GM23338 (cell line): ENCODE measurements at regions not wholly inside any gene's neighbourhood (a gene's known extent, or its start where the extent isn't known, plus 50 kb on each side); places are given as distances from the start of the nearest gene placed in this dataset.

Experiments
- ATAC-seq: fragments of 200-7000 bp; cut with Tn5 transposase; 3 replicates; pipeline ENCODE4 v1.9.1; 2020
- DNase-seq: peaks from one replicate; pipeline ENCODE4 v3.0.0-alpha.2; 2015; ENCODE audit warnings: low spot score
- H2AFZ ChIP-seq: fragments of 200-600 bp; sonication (generic); 2 replicates; pipeline ENCODE4 v1.8.0; 2016; ENCODE audit warnings: antibody characterized with exemption, mild to moderate bottlenecking, moderate library complexity
- H3F3A ChIP-seq: fragments of 200-600 bp; sonication (generic); replicated peaks from 2 replicates; pipeline ENCODE4 v1.8.0; 2017; ENCODE audit warnings: antibody characterized with exemption, mixed run types, low read depth
- H3K27ac ChIP-seq: fragments of 200-600 bp; sonication (generic); 2 replicates; pipeline ENCODE4 v1.6.1; 2016; ENCODE audit warnings: low read depth
- H3K27me3 ChIP-seq: fragments of 200-600 bp; sonication (generic); 2 replicates; pipeline ENCODE4 v1.8.0; 2016; ENCODE audit warnings: mild to moderate bottlenecking, mixed run types, moderate library complexity; ENCODE audit not compliant: insufficient read depth
- H3K36me3 ChIP-seq: fragments of 200-600 bp; sonication (generic); 2 replicates; pipeline ENCODE4 v1.8.0; 2016; ENCODE audit warnings: mild to moderate bottlenecking; ENCODE audit not compliant: insufficient read depth
- H3K4me1 ChIP-seq: fragments of 200-600 bp; sonication (generic); 2 replicates; pipeline ENCODE4 v1.8.0; 2016; ENCODE audit warnings: mild to moderate bottlenecking, moderate library complexity; ENCODE audit not compliant: insufficient read depth
- H3K4me2 ChIP-seq: fragments of 200-600 bp; sonication (generic); 2 replicates; pipeline ENCODE4 v1.7.1; 2017; ENCODE audit warnings: mixed run types
- H3K4me3 ChIP-seq: fragments of 200-600 bp; sonication (generic); 2 replicates; pipeline ENCODE4 v1.6.1; 2016; ENCODE audit warnings: mixed run types
- H3K79me2 ChIP-seq: fragments of 200-600 bp; sonication (generic); replicated peaks from 2 replicates; pipeline ENCODE4 v1.8.0; 2017; ENCODE audit warnings: mild to moderate bottlenecking; ENCODE audit not compliant: insufficient read depth
- H3K9me2 ChIP-seq: fragments of 200-600 bp; sonication (generic); 2 replicates; pipeline ENCODE4 v1.8.0; 2017; ENCODE audit not compliant: insufficient read depth
- H4K20me1 ChIP-seq: fragments of 200-600 bp; sonication (generic); replicated peaks from 2 replicates; pipeline ENCODE4 v1.8.0; 2017; ENCODE audit warnings: mild to moderate bottlenecking; ENCODE audit not compliant: insufficient read depth
- H3K27ac Mint-ChIP-seq: 2 replicates; pipeline ENCODE4 v1.8.0; 2020; ENCODE audit warnings: inconsistent platforms, mild to moderate bottlenecking, moderate library complexity, mixed read lengths
- H3K27me3 Mint-ChIP-seq: 3 replicates; pipeline ENCODE4 v1.8.0; 2022; ENCODE audit warnings: low read depth, mild to moderate bottlenecking, moderate library complexity, mixed read lengths, inconsistent platforms; ENCODE audit not compliant: insufficient read depth, poor library complexity
- H3K36me3 Mint-ChIP-seq: 3 replicates; pipeline ENCODE4 v1.8.0; 2021; ENCODE audit warnings: low read depth, mild to moderate bottlenecking, inconsistent platforms, moderate library complexity, mixed read lengths
- H3K4me1 Mint-ChIP-seq: 3 replicates; pipeline ENCODE4 v1.8.0; 2020; ENCODE audit warnings: mild to moderate bottlenecking, inconsistent platforms, mixed read lengths
- H3K4me3 Mint-ChIP-seq: 3 replicates; pipeline ENCODE4 v1.8.0; 2021; ENCODE audit warnings: moderate library complexity, mild to moderate bottlenecking, inconsistent platforms, mixed read lengths
- H3K9me3 Mint-ChIP-seq: 3 replicates; pipeline ENCODE4 v1.8.0; 2020; ENCODE audit warnings: moderate library complexity, mild to moderate bottlenecking, inconsistent platforms, mixed read lengths
- CREB1 ChIP-seq: fragments of 250-450 bp; sonication (Bioruptor Pico); IDR thresholded peaks from 2 replicates; pipeline ENCODE4 v1.5.0; 2020; ENCODE audit warnings: low read depth, mild to moderate bottlenecking, moderate library complexity
- CTCF ChIP-seq, 2 experiments: fragments of 200-600 bp in 1 of 2; sonication (generic) in 1 of 2; conservative IDR thresholded peaks; 2 replicates each; pipeline versions ENCODE4 v1.5.1 to v1.6.1; 2016 to 2017; ENCODE audit warnings: antibody characterized with exemption in 2 of 2, low read depth in 2 of 2, mild to moderate bottlenecking in 2 of 2, moderate library complexity in 1 of 2
- EZH2 ChIP-seq: fragments of 200-600 bp; sonication (generic); IDR thresholded peaks from one replicate; pipeline ENCODE4 v1.8.0; 2017; ENCODE audit warnings: antibody characterized with exemption, mild to moderate bottlenecking, low read depth; ENCODE audit not compliant: unreplicated experiment
- JUNB ChIP-seq: IDR thresholded peaks from one replicate; pipeline ENCODE4 v1.6.1; 2016; ENCODE audit warnings: antibody characterized with exemption; ENCODE audit not compliant: unreplicated experiment
- NANOG ChIP-seq: IDR thresholded peaks from 2 replicates; pipeline ENCODE4 v1.6.1; 2016; ENCODE audit warnings: antibody characterized with exemption, borderline replicate concordance
- STAT1 ChIP-seq: IDR thresholded peaks from one replicate; pipeline ENCODE4 v1.6.1; 2016; ENCODE audit warnings: antibody characterized with exemption; ENCODE audit not compliant: unreplicated experiment
- ZNF114 ChIP-seq: fragments of 250-450 bp; sonication (Bioruptor Pico); IDR thresholded peaks from 2 replicates; pipeline ENCODE4 v1.5.0; 2020; ENCODE audit warnings: mild to moderate bottlenecking, moderate library complexity
- ZNF331 ChIP-seq: fragments of 250-450 bp; sonication (Bioruptor Pico); IDR thresholded peaks from 2 replicates; pipeline ENCODE4 v1.5.0; 2020; ENCODE audit warnings: low read depth, mild to moderate bottlenecking, moderate library complexity
- TF ChIP-seq, protein P1 (sequence below): fragments of 250-450 bp; sonication (Bioruptor Pico); IDR thresholded peaks from 2 replicates; pipeline ENCODE4 v1.5.0; 2020; ENCODE audit warnings: mild to moderate bottlenecking, moderate library complexity
- TF ChIP-seq, protein P2 (sequence below): IDR thresholded peaks from 2 replicates; pipeline ENCODE4 v1.6.1; 2016; ENCODE audit warnings: antibody characterized with exemption
- TF ChIP-seq, protein P3 (sequence below): IDR thresholded peaks from one replicate; pipeline ENCODE4 v1.6.1; 2018; ENCODE audit warnings: antibody characterized with exemption; ENCODE audit not compliant: unreplicated experiment

DNA sequence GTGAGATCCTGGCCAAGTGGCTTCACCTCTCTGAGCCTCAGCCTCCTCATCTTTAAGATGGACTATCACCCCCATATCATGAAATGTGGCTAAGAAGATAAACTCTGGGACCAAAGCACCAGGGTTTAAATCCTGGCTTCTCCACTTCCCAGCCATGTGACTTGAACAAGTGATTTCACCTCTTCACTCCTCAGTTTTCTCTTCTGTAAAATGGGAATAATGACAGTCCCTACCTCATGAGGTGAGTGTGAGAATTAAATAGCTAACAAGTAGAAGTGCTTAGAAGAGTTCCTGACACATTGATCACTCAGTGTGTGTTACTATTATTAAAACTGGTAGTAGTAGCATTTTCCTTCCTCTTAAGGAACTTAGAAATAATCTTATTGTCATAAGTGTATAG is 516.9 kb upstream of the SULF2 start (continued):
- TF ChIP-seq, protein P1, sequence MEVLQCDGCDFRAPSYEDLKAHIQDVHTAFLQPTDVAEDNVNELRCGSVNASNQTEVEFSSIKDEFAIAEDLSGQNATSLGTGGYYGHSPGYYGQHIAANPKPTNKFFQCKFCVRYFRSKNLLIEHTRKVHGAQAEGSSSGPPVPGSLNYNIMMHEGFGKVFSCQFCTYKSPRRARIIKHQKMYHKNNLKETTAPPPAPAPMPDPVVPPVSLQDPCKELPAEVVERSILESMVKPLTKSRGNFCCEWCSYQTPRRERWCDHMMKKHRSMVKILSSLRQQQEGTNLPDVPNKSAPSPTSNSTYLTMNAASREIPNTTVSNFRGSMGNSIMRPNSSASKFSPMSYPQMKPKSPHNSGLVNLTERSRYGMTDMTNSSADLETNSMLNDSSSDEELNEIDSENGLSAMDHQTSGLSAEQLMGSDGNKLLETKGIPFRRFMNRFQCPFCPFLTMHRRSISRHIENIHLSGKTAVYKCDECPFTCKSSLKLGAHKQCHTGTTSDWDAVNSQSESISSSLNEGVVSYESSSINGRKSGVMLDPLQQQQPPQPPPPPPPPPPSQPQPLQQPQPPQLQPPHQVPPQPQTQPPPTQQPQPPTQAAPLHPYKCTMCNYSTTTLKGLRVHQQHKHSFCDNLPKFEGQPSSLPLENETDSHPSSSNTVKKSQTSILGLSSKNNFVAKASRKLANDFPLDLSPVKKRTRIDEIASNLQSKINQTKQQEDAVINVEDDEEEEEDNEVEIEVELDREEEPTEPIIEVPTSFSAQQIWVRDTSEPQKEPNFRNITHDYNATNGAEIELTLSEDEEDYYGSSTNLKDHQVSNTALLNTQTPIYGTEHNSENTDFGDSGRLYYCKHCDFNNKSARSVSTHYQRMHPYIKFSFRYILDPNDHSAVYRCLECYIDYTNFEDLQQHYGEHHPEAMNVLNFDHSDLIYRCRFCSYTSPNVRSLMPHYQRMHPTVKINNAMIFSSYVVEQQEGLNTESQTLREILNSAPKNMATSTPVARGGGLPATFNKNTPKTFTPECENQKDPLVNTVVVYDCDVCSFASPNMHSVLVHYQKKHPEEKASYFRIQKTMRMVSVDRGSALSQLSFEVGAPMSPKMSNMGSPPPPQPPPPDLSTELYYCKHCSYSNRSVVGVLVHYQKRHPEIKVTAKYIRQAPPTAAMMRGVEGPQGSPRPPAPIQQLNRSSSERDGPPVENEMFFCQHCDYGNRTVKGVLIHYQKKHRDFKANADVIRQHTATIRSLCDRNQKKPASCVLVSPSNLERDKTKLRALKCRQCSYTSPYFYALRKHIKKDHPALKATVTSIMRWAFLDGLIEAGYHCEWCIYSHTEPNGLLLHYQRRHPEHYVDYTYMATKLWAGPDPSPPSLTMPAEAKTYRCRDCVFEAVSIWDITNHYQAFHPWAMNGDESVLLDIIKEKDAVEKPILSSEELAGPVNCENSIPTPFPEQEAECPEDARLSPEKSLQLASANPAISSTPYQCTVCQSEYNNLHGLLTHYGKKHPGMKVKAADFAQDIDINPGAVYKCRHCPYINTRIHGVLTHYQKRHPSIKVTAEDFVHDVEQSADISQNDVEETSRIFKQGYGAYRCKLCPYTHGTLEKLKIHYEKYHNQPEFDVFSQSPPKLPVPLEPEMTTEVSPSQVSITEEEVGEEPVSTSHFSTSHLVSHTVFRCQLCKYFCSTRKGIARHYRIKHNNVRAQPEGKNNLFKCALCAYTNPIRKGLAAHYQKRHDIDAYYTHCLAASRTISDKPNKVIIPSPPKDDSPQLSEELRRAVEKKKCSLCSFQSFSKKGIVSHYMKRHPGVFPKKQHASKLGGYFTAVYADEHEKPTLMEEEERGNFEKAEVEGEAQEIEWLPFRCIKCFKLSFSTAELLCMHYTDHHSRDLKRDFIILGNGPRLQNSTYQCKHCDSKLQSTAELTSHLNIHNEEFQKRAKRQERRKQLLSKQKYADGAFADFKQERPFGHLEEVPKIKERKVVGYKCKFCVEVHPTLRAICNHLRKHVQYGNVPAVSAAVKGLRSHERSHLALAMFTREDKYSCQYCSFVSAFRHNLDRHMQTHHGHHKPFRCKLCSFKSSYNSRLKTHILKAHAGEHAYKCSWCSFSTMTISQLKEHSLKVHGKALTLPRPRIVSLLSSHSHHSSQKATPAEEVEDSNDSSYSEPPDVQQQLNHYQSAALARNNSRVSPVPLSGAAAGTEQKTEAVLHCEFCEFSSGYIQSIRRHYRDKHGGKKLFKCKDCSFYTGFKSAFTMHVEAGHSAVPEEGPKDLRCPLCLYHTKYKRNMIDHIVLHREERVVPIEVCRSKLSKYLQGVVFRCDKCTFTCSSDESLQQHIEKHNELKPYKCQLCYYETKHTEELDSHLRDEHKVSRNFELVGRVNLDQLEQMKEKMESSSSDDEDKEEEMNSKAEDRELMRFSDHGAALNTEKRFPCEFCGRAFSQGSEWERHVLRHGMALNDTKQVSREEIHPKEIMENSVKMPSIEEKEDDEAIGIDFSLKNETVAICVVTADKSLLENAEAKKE, result no peak
- no peak for TF ChIP-seq EZH2

- Histone ChIP-seq H3K27ac (no peak overlapping the region), H2AFZ (no peak overlapping the region), H3K36me3 (no peaks in the 10 kb centered on the region), H3K4me3 (no peak overlapping the region), H3K4me2 (no peak overlapping the region), H3F3A (no peaks in the 10 kb centered on the region), H3K27me3 (no peaks in the 10 kb centered on the region), H3K9me2 (peaks cover 13% of the 10 kb centered on the region; the same call in 1 of the 2 replicates), H4K20me1 (no peaks in the 10 kb centered on the region), H3K4me1 (no peaks in the 10 kb centered on the region; the same call in 1 of the 2 replicates), H3K79me2 (no peaks in the 10 kb centered on the region)
- peaks cover 2% of the 10 kb centered on the region; the same call in 1 of the 3 replicates for H3K4me1 Mint-ChIP-seq
- H3K9me3 Mint-ChIP-seq, result peaks cover 8% of the 10 kb centered on the region; the same call in 2 of the 3 replicates
- H3K27me3 Mint-ChIP-seq, result no peaks in the 10 kb centered on the region
- no peaks in the 10 kb centered on the region; the same call in 2 of the 3 replicates for H3K36me3 Mint-ChIP-seq
- DNase-seq (no peak), ATAC-seq (no peak)
- H3K4me3 Mint-ChIP-seq, result no peak overlapping the region
- H3K27ac Mint-ChIP-seq, result no peak overlapping the region
- TF ChIP-seq, protein P2, sequence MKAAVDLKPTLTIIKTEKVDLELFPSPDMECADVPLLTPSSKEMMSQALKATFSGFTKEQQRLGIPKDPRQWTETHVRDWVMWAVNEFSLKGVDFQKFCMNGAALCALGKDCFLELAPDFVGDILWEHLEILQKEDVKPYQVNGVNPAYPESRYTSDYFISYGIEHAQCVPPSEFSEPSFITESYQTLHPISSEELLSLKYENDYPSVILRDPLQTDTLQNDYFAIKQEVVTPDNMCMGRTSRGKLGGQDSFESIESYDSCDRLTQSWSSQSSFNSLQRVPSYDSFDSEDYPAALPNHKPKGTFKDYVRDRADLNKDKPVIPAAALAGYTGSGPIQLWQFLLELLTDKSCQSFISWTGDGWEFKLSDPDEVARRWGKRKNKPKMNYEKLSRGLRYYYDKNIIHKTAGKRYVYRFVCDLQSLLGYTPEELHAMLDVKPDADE, result no peak
- TF ChIP-seq STAT1 (no peak), ZNF114 (no peak), EZH2 (no peak), JUNB (no peak), CREB1 (CRISPR knock-in tag) (no peak), ZNF331 (CRISPR knock-in tag) (no peak), CTCF (conservative IDR thresholded peaks at IDR 0.05; ENCODE audit: low read depth in 2 of 2) (no peak), NANOG (no peak)
- TF ChIP-seq, protein P3, sequence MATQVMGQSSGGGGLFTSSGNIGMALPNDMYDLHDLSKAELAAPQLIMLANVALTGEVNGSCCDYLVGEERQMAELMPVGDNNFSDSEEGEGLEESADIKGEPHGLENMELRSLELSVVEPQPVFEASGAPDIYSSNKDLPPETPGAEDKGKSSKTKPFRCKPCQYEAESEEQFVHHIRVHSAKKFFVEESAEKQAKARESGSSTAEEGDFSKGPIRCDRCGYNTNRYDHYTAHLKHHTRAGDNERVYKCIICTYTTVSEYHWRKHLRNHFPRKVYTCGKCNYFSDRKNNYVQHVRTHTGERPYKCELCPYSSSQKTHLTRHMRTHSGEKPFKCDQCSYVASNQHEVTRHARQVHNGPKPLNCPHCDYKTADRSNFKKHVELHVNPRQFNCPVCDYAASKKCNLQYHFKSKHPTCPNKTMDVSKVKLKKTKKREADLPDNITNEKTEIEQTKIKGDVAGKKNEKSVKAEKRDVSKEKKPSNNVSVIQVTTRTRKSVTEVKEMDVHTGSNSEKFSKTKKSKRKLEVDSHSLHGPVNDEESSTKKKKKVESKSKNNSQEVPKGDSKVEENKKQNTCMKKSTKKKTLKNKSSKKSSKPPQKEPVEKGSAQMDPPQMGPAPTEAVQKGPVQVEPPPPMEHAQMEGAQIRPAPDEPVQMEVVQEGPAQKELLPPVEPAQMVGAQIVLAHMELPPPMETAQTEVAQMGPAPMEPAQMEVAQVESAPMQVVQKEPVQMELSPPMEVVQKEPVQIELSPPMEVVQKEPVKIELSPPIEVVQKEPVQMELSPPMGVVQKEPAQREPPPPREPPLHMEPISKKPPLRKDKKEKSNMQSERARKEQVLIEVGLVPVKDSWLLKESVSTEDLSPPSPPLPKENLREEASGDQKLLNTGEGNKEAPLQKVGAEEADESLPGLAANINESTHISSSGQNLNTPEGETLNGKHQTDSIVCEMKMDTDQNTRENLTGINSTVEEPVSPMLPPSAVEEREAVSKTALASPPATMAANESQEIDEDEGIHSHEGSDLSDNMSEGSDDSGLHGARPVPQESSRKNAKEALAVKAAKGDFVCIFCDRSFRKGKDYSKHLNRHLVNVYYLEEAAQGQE, result no peak
Measured at GRCh38 chr20:48301189-48301588, 515.9 kb upstream of the SULF2 start.
